GM18870 (cell line): ENCODE measurements at regions not wholly inside any gene's neighbourhood (a gene's known extent, or its start where the extent isn't known, plus 50 kb on each side); places are given as distances from the start of the nearest gene placed in this dataset.

ENCODE experiments used
- ATAC-seq: cut with Tn5 transposase; IDR thresholded peaks from one replicate; pipeline ENCODE4 v1.9.1; 2021; ENCODE audit warnings: moderate library complexity; ENCODE audit not compliant: unreplicated experiment

- ATAC-seq, result no peak
Measured at GRCh38 chr16:86710602-86710950, 132.2 kb downstream of the FOXL1 start.

GRCh38 chr16:86712158-86713009 is 134.0 kb downstream of the FOXL1 start:
- ATAC-seq, result no peak

- ATAC-seq, result no peak
Measured at GRCh38 chr16:86713021-86713631, 134.8 kb downstream of the FOXL1 start.

- no peak for ATAC-seq
Measured at GRCh38 chr16:86714166-86714565, 135.8 kb downstream of the FOXL1 start.

- no peak for ATAC-seq
Measured at GRCh38 chr16:86716649-86717048, 138.3 kb downstream of the FOXL1 start.

- ATAC-seq, result no peak
Measured at GRCh38 chr16:86718118-86718517, 139.8 kb downstream of the FOXL1 start.

GRCh38 chr16:86722970-86723369 is 144.6 kb downstream of the FOXL1 start:
- ATAC-seq, result no peak

GRCh38 chr16:86723689-86724088 is 145.3 kb downstream of the FOXL1 start:
- no peak for ATAC-seq

GRCh38 chr16:86725401-86725800 is 147.1 kb downstream of the FOXL1 start:
- ATAC-seq, result no peak

GRCh38 chr16:86726340-86726739 is 148.0 kb downstream of the FOXL1 start:
- ATAC-seq, result no peak

GRCh38 chr16:86727131-86727530 is 148.8 kb downstream of the FOXL1 start:
- no peak for ATAC-seq

GRCh38 chr16:86727632-86728031 is 149.3 kb downstream of the FOXL1 start:
- ATAC-seq, result no peak

- ATAC-seq, result no peak
Measured at GRCh38 chr16:86729686-86730085, 151.3 kb downstream of the FOXL1 start.

GRCh38 chr16:86730086-86730485 is 151.7 kb downstream of the FOXL1 start:
- no peak for ATAC-seq

GRCh38 chr16:86730597-86730996 is 152.2 kb downstream of the FOXL1 start:
- ATAC-seq, result no peak

- no peak for ATAC-seq
Measured at GRCh38 chr16:86732621-86733295, 154.4 kb downstream of the FOXL1 start.

- ATAC-seq, result no peak
Measured at GRCh38 chr16:86733546-86734254, 155.4 kb downstream of the FOXL1 start.

- no peak for ATAC-seq
Measured at GRCh38 chr16:86734543-86735460, 156.5 kb downstream of the FOXL1 start.

GRCh38 chr16:86735727-86736126 is 157.4 kb downstream of the FOXL1 start:
- ATAC-seq, result no peak

GRCh38 chr16:86736502-86736901 is 158.2 kb downstream of the FOXL1 start:
- ATAC-seq, result no peak
